ENCODE measurements at regions not wholly inside any gene's neighbourhood (a gene's known extent, or its start where the extent isn't known, plus 50 kb on each side); places are given as distances from the start of the nearest gene placed in this dataset.

- TF ChIP-seq YY1 (IDR thresholded peaks at IDR 0.05) (no peak), TAF1 (conservative IDR thresholded peaks at IDR 0.05) (no peak), CTCF (IDR thresholded peaks at IDR 0.05; ENCODE audit: low read depth, low read length, missing input control) (no peak), SP1 (IDR thresholded peaks at IDR 0.05) (no peak)
- TF ChIP-seq, protein P1, sequence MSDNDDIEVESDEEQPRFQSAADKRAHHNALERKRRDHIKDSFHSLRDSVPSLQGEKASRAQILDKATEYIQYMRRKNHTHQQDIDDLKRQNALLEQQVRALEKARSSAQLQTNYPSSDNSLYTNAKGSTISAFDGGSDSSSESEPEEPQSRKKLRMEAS (IDR thresholded peaks at IDR 0.05): no peak
These were observed 314.9 kb downstream of the CTTN start for GRCh38 chr11:70713086-70713835.

Data from liver (tissue), 3 donors.